ENCODE measurements at regions not wholly inside any gene's neighbourhood (a gene's known extent, or its start where the extent isn't known, plus 50 kb on each side); places are given as distances from the start of the nearest gene placed in this dataset.

GRCh38 chr20:11852189-11852588, 65.5 kb upstream of the BTBD3 start:
- no peak for DNase-seq (ENCODE audit: low spot score)
- Histone ChIP-seq H3K27ac (no peak overlapping the region), H3K36me3 (no peaks in the 10 kb centered on the region), H3K9me3 (no peaks in the 10 kb centered on the region), H3K27me3 (no peaks in the 10 kb centered on the region), H3K4me1 (no peaks in the 10 kb centered on the region), H3K4me3 (no peak overlapping the region)
- TF ChIP-seq CTCF (IDR thresholded peaks at IDR 0.05) = no peak

- Histone ChIP-seq H3K36me3 (no peaks in the 10 kb centered on the region), H3K27me3 (no peaks in the 10 kb centered on the region), H3K4me3 (no peak overlapping the region), H3K9me3 (no peaks in the 10 kb centered on the region), H3K4me1 (no peaks in the 10 kb centered on the region), H3K27ac (no peak overlapping the region)
- TF ChIP-seq CTCF (IDR thresholded peaks at IDR 0.05) = no peak
- no peak for DNase-seq (ENCODE audit: low spot score)
Measured at GRCh38 chr20:11852811-11853210, 64.9 kb upstream of the BTBD3 start.

DNA sequence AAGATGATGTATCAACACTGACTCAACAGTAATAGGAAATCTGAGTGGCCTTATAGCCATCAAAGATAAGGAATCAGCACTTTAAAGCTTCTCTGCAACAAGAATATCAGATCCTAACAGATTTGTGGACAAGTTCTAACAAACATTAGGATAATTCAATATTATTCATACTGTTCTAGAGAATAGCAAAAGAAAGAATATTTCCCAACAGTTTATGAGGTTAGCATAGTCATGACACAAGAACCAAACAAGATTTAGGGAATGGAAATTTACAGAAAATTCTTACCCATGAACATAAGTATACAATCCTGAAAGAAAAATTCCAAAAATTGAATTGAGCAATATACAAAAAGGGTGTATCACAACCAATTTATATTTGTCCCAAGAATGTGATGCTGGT, 64.3 kb upstream of the BTBD3 start:
- DNase-seq (ENCODE audit: low spot score) = no peak
- TF ChIP-seq CTCF (IDR thresholded peaks at IDR 0.05) = no peak
- no peak overlapping the region for H3K4me3 ChIP-seq
- no peaks in the 10 kb centered on the region for H3K9me3 ChIP-seq
- H3K4me1 ChIP-seq = no peaks in the 10 kb centered on the region
- H3K36me3 ChIP-seq = no peaks in the 10 kb centered on the region
- H3K27ac ChIP-seq = no peak overlapping the region
- H3K27me3 ChIP-seq = no peaks in the 10 kb centered on the region

GRCh38 chr20:11861479-11861878, 56.2 kb upstream of the BTBD3 start:
- H3K4me1 ChIP-seq = no peaks in the 10 kb centered on the region
- no peak for DNase-seq (ENCODE audit: low spot score)
- no peak for TF ChIP-seq CTCF (IDR thresholded peaks at IDR 0.05)

DNA sequence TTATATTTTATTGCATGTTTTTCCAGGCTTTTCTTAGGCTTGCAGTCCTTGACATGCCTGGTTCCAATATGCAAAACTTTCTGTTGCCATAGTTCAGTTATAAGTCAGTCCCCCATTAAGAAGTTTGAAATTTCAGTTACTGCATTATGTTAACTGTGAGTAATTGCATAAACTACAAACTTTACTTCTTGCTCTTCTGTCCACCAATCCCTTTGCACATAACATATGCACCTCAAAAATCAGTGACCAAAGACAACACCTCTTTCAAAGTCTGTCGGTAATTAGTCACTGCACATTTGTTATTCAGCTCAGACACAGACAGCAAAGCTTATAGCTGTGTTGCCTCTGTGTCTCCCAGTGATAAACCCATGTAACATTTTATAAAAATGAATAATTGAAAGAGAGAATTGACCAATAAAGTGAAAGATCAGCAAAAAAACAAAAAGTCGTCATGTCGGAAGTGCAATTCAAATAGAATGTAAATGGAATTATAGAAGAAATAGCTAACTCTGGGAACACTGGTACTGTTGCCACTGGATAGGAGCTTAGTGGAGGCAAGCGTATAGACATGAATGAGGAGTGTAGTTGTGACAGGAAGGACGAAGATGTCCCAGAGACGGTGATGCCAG, 50.3 kb upstream of the BTBD3 start:
- Histone ChIP-seq H3K27ac (no peak overlapping the region), H3K9me3 (no peaks in the 10 kb centered on the region), H3K36me3 (no peaks in the 10 kb centered on the region), H3K4me1 (no peaks in the 10 kb centered on the region), H3K4me3 (no peak overlapping the region), H3K27me3 (no peaks in the 10 kb centered on the region)
- no peak for TF ChIP-seq CTCF (IDR thresholded peaks at IDR 0.05)
- DNase-seq (ENCODE audit: low spot score) = no peak

More at GRCh38 chr20:11861479-11861878, 56.2 kb upstream of the BTBD3 start:
- Histone ChIP-seq H3K9me3 (no peaks in the 10 kb centered on the region), H3K27ac (no peak overlapping the region), H3K36me3 (no peaks in the 10 kb centered on the region), H3K4me3 (no peak overlapping the region), H3K27me3 (no peaks in the 10 kb centered on the region)

Measured in right atrium auricular region (tissue), 2 donors.